Choroid plexus epithelial cell (primary cell): ENCODE measurements at regions not wholly inside any gene's neighbourhood (a gene's known extent, or its start where the extent isn't known, plus 50 kb on each side); places are given as distances from the start of the nearest gene placed in this dataset.

Source experiments
- DNase-seq: peaks from one replicate; pipeline ENCODE4 v3.0.0-alpha.2; 2010; ENCODE audit warnings: low read depth
- H3K4me3 ChIP-seq: 2 replicates; pipeline ENCODE4 v1.5.1; 2011; ENCODE audit warnings: low read depth, mild to moderate bottlenecking, control low read depth, low read length, moderate library complexity
- TF ChIP-seq, protein P1 (sequence below): conservative IDR thresholded peaks from 2 replicates; pipeline ENCODE4 v1.5.1; 2011; ENCODE audit warnings: low read depth, mild to moderate bottlenecking, control low read depth, inconsistent platforms, low read length, moderate library complexity

DNA sequence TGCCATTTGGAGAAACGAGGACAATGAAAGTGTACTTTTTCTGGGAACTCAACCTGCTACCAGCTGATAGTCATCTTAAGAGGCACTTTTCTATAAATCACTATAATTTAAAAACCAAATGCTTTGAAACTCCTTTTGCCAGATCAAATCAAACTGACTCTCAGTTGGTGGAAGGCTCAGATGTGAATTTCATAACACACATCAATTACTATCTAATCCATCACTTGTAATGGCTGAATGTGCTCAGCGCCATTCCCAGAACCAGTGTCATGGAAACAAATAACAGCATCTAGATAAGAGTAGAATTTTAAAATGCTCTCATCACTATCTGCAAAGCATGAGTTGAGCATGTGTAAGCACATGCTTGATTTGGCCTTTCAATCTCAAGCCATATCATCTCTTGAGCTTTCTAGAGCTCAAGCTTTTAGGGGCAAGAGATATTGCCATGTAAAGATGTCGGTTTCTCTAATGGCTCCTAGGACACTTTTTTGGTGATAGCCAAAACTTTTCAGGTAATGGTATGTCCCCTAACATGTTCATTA lies 223.1 kb upstream of the ACVR2A start:
- H3K4me3 ChIP-seq = no peak overlapping the region
- TF ChIP-seq, protein P1, sequence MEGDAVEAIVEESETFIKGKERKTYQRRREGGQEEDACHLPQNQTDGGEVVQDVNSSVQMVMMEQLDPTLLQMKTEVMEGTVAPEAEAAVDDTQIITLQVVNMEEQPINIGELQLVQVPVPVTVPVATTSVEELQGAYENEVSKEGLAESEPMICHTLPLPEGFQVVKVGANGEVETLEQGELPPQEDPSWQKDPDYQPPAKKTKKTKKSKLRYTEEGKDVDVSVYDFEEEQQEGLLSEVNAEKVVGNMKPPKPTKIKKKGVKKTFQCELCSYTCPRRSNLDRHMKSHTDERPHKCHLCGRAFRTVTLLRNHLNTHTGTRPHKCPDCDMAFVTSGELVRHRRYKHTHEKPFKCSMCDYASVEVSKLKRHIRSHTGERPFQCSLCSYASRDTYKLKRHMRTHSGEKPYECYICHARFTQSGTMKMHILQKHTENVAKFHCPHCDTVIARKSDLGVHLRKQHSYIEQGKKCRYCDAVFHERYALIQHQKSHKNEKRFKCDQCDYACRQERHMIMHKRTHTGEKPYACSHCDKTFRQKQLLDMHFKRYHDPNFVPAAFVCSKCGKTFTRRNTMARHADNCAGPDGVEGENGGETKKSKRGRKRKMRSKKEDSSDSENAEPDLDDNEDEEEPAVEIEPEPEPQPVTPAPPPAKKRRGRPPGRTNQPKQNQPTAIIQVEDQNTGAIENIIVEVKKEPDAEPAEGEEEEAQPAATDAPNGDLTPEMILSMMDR = no peak
- no peak for DNase-seq

GRCh38 chr2:147619808-147620207 lies 225.0 kb upstream of the ACVR2A start:
- no peak for DNase-seq
- H3K4me3 ChIP-seq = no peak overlapping the region
- TF ChIP-seq, protein P1 = no peak

- TF ChIP-seq, protein P1 = no peak
- no peak overlapping the region for H3K4me3 ChIP-seq
- DNase-seq = no peak
Measured at GRCh38 chr2:147615726-147616125, 229.1 kb upstream of the ACVR2A start.

DNA sequence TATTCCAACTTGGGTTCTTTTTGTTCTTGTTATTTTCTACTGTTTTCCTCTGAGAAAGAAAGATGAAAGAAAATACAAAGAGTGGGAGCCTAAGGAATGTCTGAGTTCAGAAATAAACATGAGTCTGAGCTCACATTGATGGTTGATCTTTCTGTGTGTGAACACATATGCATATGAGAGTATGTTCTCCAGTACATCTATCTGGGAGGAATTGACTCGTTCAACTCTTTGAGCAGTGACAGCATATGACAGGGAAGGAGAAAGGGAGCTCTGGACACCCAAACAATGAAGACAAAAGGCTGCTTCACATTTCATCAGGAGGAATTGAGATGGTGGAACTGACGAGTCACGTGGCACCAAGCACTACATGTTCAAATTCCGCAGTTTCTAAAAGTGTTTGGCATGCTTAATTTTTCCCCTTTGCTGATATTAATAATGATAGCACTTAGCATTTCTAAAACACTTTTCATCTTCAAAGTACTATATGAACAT lies 229.8 kb upstream of the ACVR2A start:
- no peak for DNase-seq
- H3K4me3 ChIP-seq = no peak overlapping the region
- TF ChIP-seq, protein P1 = no peak

GRCh38 chr2:147614471-147614870 lies 230.4 kb upstream of the ACVR2A start:
- TF ChIP-seq, protein P1 = no peak
- no peak for DNase-seq
- no peak overlapping the region for H3K4me3 ChIP-seq

- TF ChIP-seq, protein P1 = no peak
- no peak overlapping the region for H3K4me3 ChIP-seq
- no peak for DNase-seq
Measured at GRCh38 chr2:147610496-147611040, 234.3 kb upstream of the ACVR2A start.

- TF ChIP-seq, protein P1 = no peak
- DNase-seq = no peak
Measured at GRCh38 chr2:147609301-147609700, 235.5 kb upstream of the ACVR2A start.

More at GRCh38 chr2:147609301-147609700, 235.5 kb upstream of the ACVR2A start:
- no peak overlapping the region for H3K4me3 ChIP-seq
